Lung (tissue), 11 donors: ENCODE measurements at regions not wholly inside any gene's neighbourhood (a gene's known extent, or its start where the extent isn't known, plus 50 kb on each side); places are given as distances from the start of the nearest gene placed in this dataset.

ENCODE experiments used
- ATAC-seq: fragments of 200-7000 bp; cut with Tn5 transposase; one replicate; pipeline ENCODE4 v1.9.1; 2020; ENCODE audit warnings: moderate number of reproducible peaks; ENCODE audit not compliant: insufficient read depth, low FRiP score
- DNase-seq, 3 donors: peaks; one replicate each; pipeline ENCODE4 v3.0.0-alpha.2; 2013 to 2017
- H3K27ac ChIP-seq, 2 donors: one replicate each; pipeline ENCODE4 v1.5.1; 2013; ENCODE audit warnings: mild to moderate bottlenecking in 2 of 2, moderate library complexity in 2 of 2, control low read depth in 1 of 2, inconsistent platforms in 1 of 2, low read depth in 1 of 2, low read length in 1 of 2
- H3K27me3 ChIP-seq, 3 donors: one replicate each; pipeline ENCODE4 v1.5.1; 2013; ENCODE audit warnings: low read length in 2 of 3; ENCODE audit not compliant: control insufficient read depth in 3 of 3, insufficient read depth in 3 of 3
- H3K36me3 ChIP-seq, 4 donors: one replicate each; pipeline ENCODE4 v1.5.1; 2013; ENCODE audit warnings: low read length in 4 of 4, mild to moderate bottlenecking in 1 of 4, moderate library complexity in 1 of 4; ENCODE audit not compliant: control insufficient read depth in 4 of 4, insufficient read depth in 4 of 4
- H3K4me1 ChIP-seq, 5 donors: one replicate each; pipeline ENCODE4 v1.5.1; 2013; ENCODE audit warnings: low read length in 5 of 5, mild to moderate bottlenecking in 2 of 5, moderate library complexity in 1 of 5; ENCODE audit not compliant: control insufficient read depth in 5 of 5, insufficient read depth in 5 of 5
- H3K4me3 ChIP-seq: one replicate; pipeline ENCODE4 v1.5.1; 2013; ENCODE audit warnings: mild to moderate bottlenecking, control low read depth, moderate library complexity
- H3K9ac ChIP-seq, 2 donors: one replicate each; pipeline ENCODE4 v1.5.1; 2013; ENCODE audit warnings: low read length in 2 of 2, control low read depth in 1 of 2; ENCODE audit not compliant: insufficient read depth in 1 of 2
- H3K9me3 ChIP-seq, 4 donors: one replicate each; pipeline ENCODE4 v1.5.1; 2013; ENCODE audit warnings: low read length in 3 of 4, mild to moderate bottlenecking in 1 of 4, moderate library complexity in 1 of 4; ENCODE audit not compliant: control insufficient read depth in 4 of 4, insufficient read depth in 3 of 4
- WGBS, 2 donors: extraction: QIAGEN DNeasy Blood & Tissue Kit; methylation state at CpG; one replicate each; pipeline ENCODE4 v1.1.7; 2013; 5-methylcytosine and 5-hydroxymethylcytosine counted together
- TF ChIP-seq, protein P1 (sequence below): IDR thresholded peaks from 2 replicates; pipeline ENCODE4 v1.5.1; 2012; ENCODE audit warnings: mild to moderate bottlenecking; ENCODE audit errors: control extremely low read depth, extremely low read depth
- donor health status: control.
- donor health status: control.
- donor health status: Bipolar disorder and iron deficiency.
- donor health status: healthy.
- donor health status: DM: yes; HTN: yes; CAD: no.

DNA sequence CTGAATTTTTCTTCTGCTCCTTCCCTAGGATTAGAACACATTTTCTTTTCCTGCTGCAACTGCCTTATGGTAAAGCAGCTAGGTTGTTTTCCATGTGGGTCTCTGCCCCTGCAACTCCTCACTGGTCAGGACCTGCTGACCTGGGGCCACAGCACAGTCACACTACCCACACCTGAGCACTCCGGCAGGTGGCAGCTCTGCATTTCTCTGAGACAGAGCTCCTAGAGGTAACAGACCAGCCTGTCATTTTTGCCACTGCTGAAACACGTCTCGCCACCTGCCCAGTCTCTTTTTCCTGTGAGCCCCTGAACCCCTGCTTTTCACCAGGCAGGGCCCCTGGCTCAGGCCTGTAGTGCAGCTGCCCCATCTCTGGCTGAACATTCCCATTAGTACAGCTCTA is 609.6 kb downstream of the HINT1 start:
- H3K36me3 ChIP-seq: no peaks in the 10 kb centered on the region

DNA sequence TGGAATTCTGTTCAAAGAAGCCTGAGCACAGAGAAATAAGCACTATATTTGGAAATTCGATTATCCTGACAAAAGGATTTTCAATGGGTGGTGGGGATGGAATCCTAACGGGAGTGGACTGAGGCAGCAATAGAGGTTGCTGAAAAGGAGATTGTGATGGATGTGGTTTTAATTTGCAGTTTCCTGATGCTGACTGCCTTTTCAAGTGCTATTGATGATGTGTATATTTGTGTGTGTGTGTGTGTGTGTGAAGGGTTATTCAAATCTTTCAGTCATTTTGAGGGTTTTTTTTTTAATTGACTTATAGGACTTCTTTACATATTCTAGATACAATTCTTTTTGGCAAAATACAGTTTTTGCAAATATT is 614.5 kb downstream of the HINT1 start:
- Histone ChIP-seq H3K4me3 (no peak overlapping the region), H3K27me3 (no peaks in the 10 kb centered on the region), H3K9ac (no peak overlapping the region), H3K27ac (no peak overlapping the region), H3K9me3 (peaks cover 0 to 6% (median 3%) of the 10 kb centered on the region in 4 donors), H3K36me3 (no peaks in the 10 kb centered on the region), H3K4me1 (no peaks in the 10 kb centered on the region)
- TF ChIP-seq, protein P1, sequence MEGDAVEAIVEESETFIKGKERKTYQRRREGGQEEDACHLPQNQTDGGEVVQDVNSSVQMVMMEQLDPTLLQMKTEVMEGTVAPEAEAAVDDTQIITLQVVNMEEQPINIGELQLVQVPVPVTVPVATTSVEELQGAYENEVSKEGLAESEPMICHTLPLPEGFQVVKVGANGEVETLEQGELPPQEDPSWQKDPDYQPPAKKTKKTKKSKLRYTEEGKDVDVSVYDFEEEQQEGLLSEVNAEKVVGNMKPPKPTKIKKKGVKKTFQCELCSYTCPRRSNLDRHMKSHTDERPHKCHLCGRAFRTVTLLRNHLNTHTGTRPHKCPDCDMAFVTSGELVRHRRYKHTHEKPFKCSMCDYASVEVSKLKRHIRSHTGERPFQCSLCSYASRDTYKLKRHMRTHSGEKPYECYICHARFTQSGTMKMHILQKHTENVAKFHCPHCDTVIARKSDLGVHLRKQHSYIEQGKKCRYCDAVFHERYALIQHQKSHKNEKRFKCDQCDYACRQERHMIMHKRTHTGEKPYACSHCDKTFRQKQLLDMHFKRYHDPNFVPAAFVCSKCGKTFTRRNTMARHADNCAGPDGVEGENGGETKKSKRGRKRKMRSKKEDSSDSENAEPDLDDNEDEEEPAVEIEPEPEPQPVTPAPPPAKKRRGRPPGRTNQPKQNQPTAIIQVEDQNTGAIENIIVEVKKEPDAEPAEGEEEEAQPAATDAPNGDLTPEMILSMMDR: no peak
- WGBS, 2 donors: 46 to 53% methylated on average over 2 of the region's 2 CpGs
- ATAC-seq: no peak
- DNase-seq: no peak

More for the DNA sequence above, 609.6 kb downstream of the HINT1 start:
- ATAC-seq (no peak), DNase-seq (no peak)
- Histone ChIP-seq H3K4me1 (no peaks in the 10 kb centered on the region), H3K27ac (no peak overlapping the region), H3K4me3 (no peak overlapping the region), H3K9me3 (peaks cover 0 to 4% (median 1%) of the 10 kb centered on the region in 4 donors), H3K9ac (no peak overlapping the region), H3K27me3 (no peaks in the 10 kb centered on the region)
- TF ChIP-seq, protein P1: no peak
- 89 to 93% methylated on average over 3 of the region's 3 CpGs for WGBS, 2 donors

DNA sequence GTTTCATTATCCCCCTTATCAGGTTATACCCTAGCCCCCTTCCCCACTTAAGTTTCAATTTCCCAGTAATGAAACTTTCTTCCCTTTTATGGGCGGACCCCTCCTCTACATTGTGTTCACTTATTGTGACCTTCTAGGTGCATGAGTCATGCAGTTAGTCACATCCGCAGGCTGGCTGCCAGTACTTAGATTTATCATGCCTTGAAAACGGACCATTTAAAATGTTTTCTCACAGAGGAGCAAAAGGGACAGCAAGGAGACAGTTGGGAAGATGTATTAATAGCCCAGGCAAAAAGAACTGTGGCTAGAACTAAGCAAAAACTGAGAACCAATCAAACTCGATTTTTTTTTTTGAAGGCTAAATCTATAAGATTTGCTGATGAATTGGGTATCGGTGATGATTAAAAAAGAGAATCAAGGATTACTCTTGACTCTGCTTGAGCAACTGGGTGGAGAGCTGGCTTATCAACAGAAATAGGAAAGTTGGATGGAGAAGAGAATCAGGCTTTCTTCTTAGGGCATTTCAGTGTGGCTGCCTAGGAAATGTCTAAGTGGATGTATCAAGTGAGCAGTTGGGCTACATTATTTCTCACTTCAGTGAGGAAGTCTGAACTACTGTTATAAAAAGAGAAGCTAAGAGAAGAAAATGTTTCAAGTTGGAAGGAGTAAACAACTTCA is 615.0 kb downstream of the HINT1 start:
- Histone ChIP-seq H3K36me3 (no peaks in the 10 kb centered on the region), H3K4me3 (no peak overlapping the region), H3K4me1 (no peaks in the 10 kb centered on the region), H3K9me3 (peaks cover 0 to 12% (median 3%) of the 10 kb centered on the region in 4 donors), H3K9ac (no peak overlapping the region), H3K27me3 (no peaks in the 10 kb centered on the region), H3K27ac (no peak overlapping the region)
- ATAC-seq (no peak), DNase-seq (no peak)
- TF ChIP-seq, protein P1: no peak
- WGBS, 2 donors: 65 to 86% methylated on average over 5 of the region's 5 CpGs

DNA sequence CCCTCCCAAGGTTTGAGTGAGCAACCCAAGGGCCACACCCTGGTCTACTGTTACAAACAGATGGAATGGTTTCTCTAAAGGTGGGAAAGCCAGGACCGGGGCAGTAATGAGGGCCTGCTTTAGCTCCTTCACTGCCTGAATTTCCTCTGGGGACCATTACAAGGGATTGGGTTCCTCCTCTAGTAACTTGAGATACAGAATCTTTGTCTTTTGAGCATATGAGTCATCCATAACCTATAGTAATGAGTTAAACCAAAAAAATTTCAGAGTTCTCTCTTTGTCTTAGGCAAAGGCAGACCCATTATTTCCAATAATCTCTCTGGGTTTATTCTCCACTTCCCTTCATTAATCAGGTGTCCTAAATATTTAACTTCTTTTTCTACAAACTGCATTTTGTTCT is 618.8 kb downstream of the HINT1 start:
- Histone ChIP-seq H3K4me1 (no peaks in the 10 kb centered on the region), H3K27ac (no peak overlapping the region), H3K9me3 (peaks cover 0 to 15% (median 8%) of the 10 kb centered on the region in 4 donors), H3K9ac (no peak overlapping the region), H3K4me3 (no peak overlapping the region), H3K36me3 (no peaks in the 10 kb centered on the region), H3K27me3 (no peaks in the 10 kb centered on the region)
- 57 to 94% methylated on average over 1 of the region's 1 CpG for WGBS, 2 donors
- ATAC-seq (no peak), DNase-seq (no peak)
- TF ChIP-seq, protein P1: no peak
